Effector memory CD8-positive, alpha-beta T cell (primary cell): ENCODE measurements at regions not wholly inside any gene's neighbourhood (a gene's known extent, or its start where the extent isn't known, plus 50 kb on each side); places are given as distances from the start of the nearest gene placed in this dataset.

Experiments used
- ATAC-seq: fragments of 150-1000 bp; cut with Tn5 transposase; replicated peaks from 2 replicates; pipeline ENCODE4 v1.10.0; 2021; ENCODE audit warnings: mild to moderate bottlenecking, moderate library complexity
- DNase-seq, 3 experiments: peaks; one replicate each; pipeline ENCODE4 v3.0.0; 2021
- H3K27ac Mint-ChIP-seq, 2 donors: one replicate each; pipeline ENCODE4 v1.8.0; 2022; ENCODE audit warnings: mild to moderate bottlenecking in 2 of 2, mixed read lengths in 2 of 2, moderate library complexity in 2 of 2
- H3K27me3 Mint-ChIP-seq, 2 donors: one replicate each; pipeline ENCODE4 v1.8.0; 2022; ENCODE audit warnings: mixed read lengths in 2 of 2
- H3K36me3 Mint-ChIP-seq: one replicate; pipeline ENCODE4 v1.8.0; 2022; ENCODE audit warnings: mild to moderate bottlenecking, moderate library complexity, mixed read lengths; ENCODE audit not compliant: insufficient read depth
- H3K4me1 Mint-ChIP-seq, 2 donors: one replicate each; pipeline ENCODE4 v1.8.0; 2022; ENCODE audit warnings: low read depth in 2 of 2, mixed read lengths in 2 of 2
- H3K4me3 Mint-ChIP-seq, 2 donors: one replicate each; pipeline ENCODE4 v1.8.0; 2022; ENCODE audit warnings: mild to moderate bottlenecking in 2 of 2, mixed read lengths in 2 of 2, moderate library complexity in 2 of 2
- H3K9me3 Mint-ChIP-seq, 2 donors: one replicate each; pipeline ENCODE4 v1.8.0; 2022; ENCODE audit warnings: mixed read lengths in 2 of 2

DNA sequence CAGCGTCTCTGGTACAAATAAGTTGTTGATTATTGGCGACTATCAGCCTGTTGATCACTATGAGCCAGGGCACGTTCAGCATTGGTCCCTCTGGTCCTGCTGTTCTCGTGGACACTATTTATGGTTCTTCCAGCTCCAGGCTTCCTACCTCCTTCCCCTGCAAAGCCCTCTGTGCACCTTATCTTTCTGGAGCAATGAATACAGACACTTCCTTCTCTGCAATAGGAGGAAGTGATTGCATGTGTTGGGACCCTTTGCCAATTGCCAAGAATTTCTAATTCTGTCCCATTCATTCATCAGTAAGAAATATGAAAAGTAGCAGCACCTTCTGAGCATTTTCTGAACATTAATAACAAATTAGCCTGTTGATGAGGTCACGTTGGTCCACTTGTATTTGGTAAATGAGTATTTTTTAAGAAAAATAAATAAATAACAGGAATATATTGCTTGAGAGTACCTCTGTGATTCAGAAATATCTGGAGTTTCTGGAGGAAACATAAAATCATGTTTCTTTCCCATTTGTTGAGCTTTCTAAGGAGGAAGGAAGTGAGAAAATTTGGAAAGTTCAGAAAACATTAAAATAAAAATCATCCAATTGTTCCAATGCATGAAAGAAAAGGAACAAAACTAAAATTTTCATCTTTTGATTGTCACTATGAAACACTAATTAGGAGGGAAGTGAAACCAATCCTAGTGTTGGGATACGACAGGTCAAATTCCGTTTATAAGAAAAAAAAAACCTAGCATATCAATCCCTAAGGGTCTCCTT, 259.1 kb upstream of the KLF6 start:
- H3K27ac Mint-ChIP-seq, result no peak overlapping the region
- ATAC-seq, result no peak
- DNase-seq, result no peak
- H3K36me3 Mint-ChIP-seq, result peaks cover 3% of the 10 kb centered on the region
- H3K4me1 Mint-ChIP-seq, result peaks cover 0 to 1% of the 10 kb centered on the region in 2 donors
- no peaks in the 10 kb centered on the region for H3K27me3 Mint-ChIP-seq
- H3K4me3 Mint-ChIP-seq, result no peak overlapping the region
- peaks cover 0 to 15% of the 10 kb centered on the region in 2 donors for H3K9me3 Mint-ChIP-seq

DNA sequence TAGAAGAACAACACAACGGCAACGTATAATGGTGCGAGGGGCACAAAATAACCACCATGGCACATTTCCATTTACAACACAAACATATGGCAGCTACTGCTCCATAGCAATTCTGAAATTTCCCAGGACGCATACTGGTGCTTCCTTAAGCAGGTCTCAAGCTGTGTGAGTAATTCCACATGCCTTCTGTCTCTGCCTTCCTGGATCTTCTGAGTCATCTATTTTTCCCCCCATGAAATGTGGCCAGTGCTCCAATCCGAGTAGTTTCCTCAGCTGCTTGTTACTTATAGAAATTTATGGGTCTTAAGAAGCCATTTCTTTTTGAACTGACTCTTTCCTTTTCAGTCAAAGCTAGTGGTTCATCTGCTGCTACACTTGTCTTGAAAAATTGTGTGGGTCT, 256.6 kb upstream of the KLF6 start:
- ATAC-seq (no peak), DNase-seq (no peak)
- H3K27me3 Mint-ChIP-seq, result no peaks in the 10 kb centered on the region
- H3K4me3 Mint-ChIP-seq, result no peak overlapping the region
- no peaks in the 10 kb centered on the region for H3K4me1 Mint-ChIP-seq
- peaks cover 3% of the 10 kb centered on the region for H3K36me3 Mint-ChIP-seq
- H3K27ac Mint-ChIP-seq, result no peak overlapping the region
- peaks cover 0 to 15% of the 10 kb centered on the region in 2 donors for H3K9me3 Mint-ChIP-seq

DNA sequence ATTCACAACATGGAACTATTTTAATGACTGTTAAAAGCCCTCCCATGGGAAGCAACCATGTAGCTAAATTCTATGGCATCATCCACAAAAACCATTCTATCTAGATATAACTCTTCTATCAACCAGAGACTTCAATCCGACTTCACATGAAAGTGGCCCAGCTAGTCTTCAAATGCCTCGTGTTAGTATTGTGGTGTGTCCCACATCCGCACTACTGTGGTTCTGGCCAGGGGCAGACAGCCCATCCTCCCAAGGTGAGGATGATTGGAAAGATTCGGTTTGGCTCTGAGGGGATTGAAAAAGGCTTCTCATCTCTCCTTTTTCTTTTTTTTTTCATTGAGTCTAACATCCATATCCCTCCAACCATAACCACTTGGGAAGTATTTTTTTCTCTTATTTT, 253.0 kb upstream of the KLF6 start:
- DNase-seq (no peak), ATAC-seq (peak; percentile 65)
- peak overlapping the region in 1 of 2 donors; percentile 38 for H3K27ac Mint-ChIP-seq
- H3K4me3 Mint-ChIP-seq, result no peak overlapping the region
- no peaks in the 10 kb centered on the region for H3K27me3 Mint-ChIP-seq
- peaks cover 0 to 15% of the 10 kb centered on the region in 2 donors for H3K9me3 Mint-ChIP-seq
- peaks cover 7% of the 10 kb centered on the region for H3K36me3 Mint-ChIP-seq
- H3K4me1 Mint-ChIP-seq, result peaks cover 21 to 23% of the 10 kb centered on the region in 2 donors

DNA sequence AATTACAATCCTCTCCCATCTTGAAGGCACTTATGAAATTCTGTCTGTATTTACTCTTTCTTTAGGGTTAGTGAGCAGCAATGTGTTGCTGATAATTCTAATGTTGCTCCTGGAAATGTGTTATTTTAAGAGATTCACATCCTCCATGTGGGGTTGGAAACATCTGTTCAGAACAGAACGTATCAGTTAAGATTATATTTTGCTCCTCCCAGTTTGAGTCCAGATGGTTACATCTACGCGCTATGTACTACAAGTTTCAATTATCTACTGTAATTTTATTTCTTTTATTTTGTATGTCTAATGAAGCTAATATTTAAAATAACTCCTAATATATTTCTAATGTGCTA, 250.6 kb upstream of the KLF6 start:
- DNase-seq (no peak), ATAC-seq (no peak)
- no peaks in the 10 kb centered on the region for H3K27me3 Mint-ChIP-seq
- H3K4me3 Mint-ChIP-seq, result peak overlapping the region; percentile 63 to 72
- peak overlapping the region; percentile 89 to 90 for H3K27ac Mint-ChIP-seq
- H3K4me1 Mint-ChIP-seq, result peaks cover 24 to 27% of the 10 kb centered on the region in 2 donors
- peaks cover 7% of the 10 kb centered on the region for H3K36me3 Mint-ChIP-seq
- H3K9me3 Mint-ChIP-seq, result no peaks in the 10 kb centered on the region

DNA sequence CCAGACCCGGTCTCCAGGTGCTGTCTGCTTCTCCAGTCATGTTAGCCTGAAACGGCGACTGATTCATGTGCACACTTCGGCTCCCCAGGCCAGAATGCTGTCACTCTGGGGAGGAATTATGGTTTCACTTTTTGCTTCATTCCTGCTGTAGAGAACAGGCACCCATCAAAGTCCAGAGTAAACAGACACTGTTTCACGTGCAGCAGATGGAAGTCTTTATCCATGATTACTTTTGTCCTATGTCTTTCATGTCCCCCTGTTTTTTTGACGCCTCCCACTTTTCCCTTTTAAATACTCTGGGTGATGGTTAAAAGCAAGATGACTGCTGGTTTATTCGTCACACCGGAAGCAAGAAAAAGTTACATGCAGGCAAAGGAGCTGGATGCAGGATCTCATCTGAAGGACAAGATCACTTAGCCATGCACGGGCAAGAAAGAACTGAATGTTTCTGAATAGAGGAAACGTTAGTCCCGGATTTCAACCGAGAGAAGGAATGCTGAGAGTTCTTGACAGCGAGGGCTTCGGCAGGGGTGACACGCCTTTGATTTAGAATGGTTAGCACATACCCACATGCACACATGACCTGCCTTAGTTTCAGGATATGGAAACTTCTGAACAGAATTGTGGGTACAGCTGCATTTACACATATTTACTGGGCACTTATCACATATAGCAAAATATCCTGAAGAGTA, 250.0 kb upstream of the KLF6 start:
- Mint-ChIP-seq H3K4me3 (peak overlapping the region; percentile 63 to 72), H3K36me3 (peaks cover 7% of the 10 kb centered on the region), H3K27me3 (no peaks in the 10 kb centered on the region), H3K4me1 (peaks cover 24 to 27% of the 10 kb centered on the region in 2 donors), H3K9me3 (no peaks in the 10 kb centered on the region), H3K27ac (peak overlapping the region; percentile 89 to 90)
- ATAC-seq (peak; percentile 54), DNase-seq (no peak)

DNA sequence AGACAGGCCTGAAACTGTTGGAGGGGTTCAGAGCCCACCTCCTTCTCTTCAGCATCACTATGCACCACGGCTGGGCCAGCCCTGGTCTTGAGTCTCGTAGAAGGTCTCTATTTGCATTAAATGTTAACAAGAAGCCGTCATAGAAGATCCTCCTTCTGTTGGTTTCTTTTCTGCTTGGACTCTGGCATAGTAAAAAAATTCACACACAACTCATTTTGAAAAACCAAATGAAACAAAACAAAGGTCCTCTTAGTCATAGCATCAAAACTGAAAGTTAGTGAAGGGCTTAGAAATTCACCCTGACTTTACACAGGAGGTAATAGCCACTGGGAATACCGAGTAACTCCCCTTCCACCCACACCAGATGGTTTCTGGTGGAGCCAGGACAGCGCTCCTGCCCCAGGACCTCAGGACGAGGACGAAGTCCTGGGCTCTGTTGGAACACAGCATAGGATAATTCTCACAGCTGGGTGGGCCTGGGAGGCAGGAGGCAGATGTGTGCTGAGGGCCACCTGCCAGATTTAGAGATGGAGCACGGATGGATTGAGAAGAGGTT, 248.4 kb upstream of the KLF6 start:
- peaks cover 4% of the 10 kb centered on the region for H3K36me3 Mint-ChIP-seq
- peak overlapping the region; percentile 89 to 90 for H3K27ac Mint-ChIP-seq
- peak overlapping the region; percentile 54 to 60 for H3K4me3 Mint-ChIP-seq
- DNase-seq (no peak), ATAC-seq (peak; percentile 43)
- H3K4me1 Mint-ChIP-seq, result peaks cover 24 to 27% of the 10 kb centered on the region in 2 donors
- no peaks in the 10 kb centered on the region for H3K27me3 Mint-ChIP-seq
- H3K9me3 Mint-ChIP-seq, result no peaks in the 10 kb centered on the region

DNA sequence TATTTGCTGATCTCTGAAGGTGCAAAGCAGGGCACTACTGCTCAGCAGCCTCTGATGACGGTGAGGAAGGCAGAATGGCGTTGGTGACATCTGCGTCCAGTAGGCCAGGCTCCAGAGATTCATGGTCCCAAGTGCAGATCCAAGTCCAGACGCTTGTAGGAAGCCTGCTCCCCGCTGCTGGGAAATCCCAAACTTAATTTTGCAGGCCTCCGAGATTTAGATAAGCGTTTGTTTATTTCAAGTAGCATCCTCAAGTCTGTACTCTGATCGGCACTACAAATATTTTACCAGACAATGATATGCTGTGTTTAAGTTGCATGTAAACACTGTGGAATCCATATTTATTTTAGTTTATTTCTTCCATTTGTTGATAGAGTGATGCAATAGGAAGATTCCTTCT, 244.9 kb upstream of the KLF6 start:
- peaks cover 16 to 22% of the 10 kb centered on the region in 2 donors for H3K4me1 Mint-ChIP-seq
- no peak overlapping the region for H3K4me3 Mint-ChIP-seq
- H3K36me3 Mint-ChIP-seq, result peaks cover 4% of the 10 kb centered on the region
- DNase-seq (no peak), ATAC-seq (no peak)
- no peaks in the 10 kb centered on the region for H3K9me3 Mint-ChIP-seq
- no peaks in the 10 kb centered on the region for H3K27me3 Mint-ChIP-seq
- no peak overlapping the region for H3K27ac Mint-ChIP-seq

DNA sequence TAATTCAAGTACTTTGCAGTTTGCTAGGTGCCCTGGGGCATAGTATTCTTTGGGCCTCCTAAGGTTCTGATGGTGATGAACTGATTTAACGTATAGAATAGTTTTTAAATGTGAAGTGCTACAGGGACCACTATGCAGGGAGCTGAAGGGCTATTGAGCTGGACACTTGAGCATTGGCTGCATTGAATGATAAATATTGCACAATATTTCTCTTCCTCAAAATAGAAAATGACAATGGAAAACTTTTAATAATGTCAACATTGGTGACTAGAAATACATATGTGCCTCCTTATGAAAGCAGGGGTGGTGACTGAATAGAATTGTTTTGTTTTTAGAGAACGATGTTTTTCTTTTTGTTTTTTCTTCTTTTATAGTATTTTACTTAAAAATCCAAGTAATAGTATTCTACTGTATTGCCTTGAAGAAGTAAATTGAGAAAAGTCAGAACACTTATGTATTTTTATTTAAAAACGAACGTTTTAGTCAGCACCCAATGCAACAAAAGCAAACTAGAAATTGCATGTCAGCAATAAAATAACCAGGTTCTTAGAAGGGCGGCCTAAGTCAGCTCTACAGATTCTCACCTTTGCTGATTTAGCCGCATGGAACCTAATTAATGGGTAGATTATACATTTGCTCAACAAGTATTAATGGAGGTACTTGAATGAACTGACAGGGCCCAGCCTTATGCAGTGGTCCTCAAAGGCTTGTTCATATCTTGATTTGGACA, 244.0 kb upstream of the KLF6 start:
- Mint-ChIP-seq H3K9me3 (no peaks in the 10 kb centered on the region), H3K4me1 (peaks cover 13 to 15% of the 10 kb centered on the region in 2 donors), H3K36me3 (peaks cover 1% of the 10 kb centered on the region), H3K27me3 (no peaks in the 10 kb centered on the region), H3K27ac (no peak overlapping the region), H3K4me3 (no peak overlapping the region)
- ATAC-seq, result no peak
- no peak for DNase-seq

DNA sequence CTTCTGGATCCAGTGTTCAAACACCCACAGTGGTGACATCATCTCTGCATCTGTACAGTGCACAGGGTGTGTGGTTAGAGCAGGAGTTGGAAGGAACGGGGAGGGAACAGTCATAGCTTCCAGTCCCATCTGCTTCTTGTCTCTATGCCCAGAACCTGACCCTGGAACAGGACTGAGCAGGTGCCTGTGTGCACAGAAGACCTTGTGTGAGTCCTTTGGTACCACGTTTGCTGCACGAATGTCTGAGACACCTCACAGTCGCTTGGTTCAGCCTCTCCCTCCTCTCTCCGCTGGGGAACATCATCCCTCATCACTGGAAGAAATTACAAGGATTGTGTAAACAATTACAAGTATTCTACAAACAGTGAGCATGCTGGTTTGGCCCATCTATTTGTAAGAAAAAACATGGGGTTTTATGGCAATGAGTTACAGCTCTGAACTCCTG, 243.0 kb upstream of the KLF6 start:
- Mint-ChIP-seq H3K27ac (no peak overlapping the region), H3K27me3 (no peaks in the 10 kb centered on the region), H3K9me3 (no peaks in the 10 kb centered on the region), H3K36me3 (no peaks in the 10 kb centered on the region), H3K4me1 (peaks cover 4 to 6% of the 10 kb centered on the region in 2 donors), H3K4me3 (no peak overlapping the region)
- DNase-seq (no peak), ATAC-seq (no peak)

DNA sequence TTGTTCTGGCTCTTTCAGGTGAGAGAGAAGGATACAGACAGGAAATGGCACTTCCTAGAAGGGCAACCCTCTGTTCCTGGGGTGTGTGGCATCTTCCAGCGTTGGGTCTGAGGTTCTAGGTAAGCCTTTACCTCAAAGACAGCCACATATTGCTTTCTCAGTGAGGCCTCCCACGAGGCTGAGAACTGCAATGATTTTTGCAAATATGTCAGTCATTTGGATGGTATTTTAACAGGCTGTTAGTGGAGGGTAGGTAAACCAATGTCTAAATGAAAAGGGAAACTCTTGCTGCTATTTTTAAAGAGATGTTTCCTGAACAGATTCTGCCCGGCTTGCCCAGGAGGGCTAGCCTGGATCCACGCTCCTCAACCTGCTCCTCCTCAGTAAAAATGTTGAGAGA, 240.3 kb upstream of the KLF6 start:
- DNase-seq (no peak), ATAC-seq (no peak)
- H3K4me3 Mint-ChIP-seq, result no peak overlapping the region
- H3K36me3 Mint-ChIP-seq, result no peaks in the 10 kb centered on the region
- peaks cover 0 to 1% of the 10 kb centered on the region in 2 donors for H3K9me3 Mint-ChIP-seq
- peaks cover 7 to 12% of the 10 kb centered on the region in 2 donors for H3K4me1 Mint-ChIP-seq
- no peak overlapping the region for H3K27ac Mint-ChIP-seq
- no peaks in the 10 kb centered on the region for H3K27me3 Mint-ChIP-seq

DNA sequence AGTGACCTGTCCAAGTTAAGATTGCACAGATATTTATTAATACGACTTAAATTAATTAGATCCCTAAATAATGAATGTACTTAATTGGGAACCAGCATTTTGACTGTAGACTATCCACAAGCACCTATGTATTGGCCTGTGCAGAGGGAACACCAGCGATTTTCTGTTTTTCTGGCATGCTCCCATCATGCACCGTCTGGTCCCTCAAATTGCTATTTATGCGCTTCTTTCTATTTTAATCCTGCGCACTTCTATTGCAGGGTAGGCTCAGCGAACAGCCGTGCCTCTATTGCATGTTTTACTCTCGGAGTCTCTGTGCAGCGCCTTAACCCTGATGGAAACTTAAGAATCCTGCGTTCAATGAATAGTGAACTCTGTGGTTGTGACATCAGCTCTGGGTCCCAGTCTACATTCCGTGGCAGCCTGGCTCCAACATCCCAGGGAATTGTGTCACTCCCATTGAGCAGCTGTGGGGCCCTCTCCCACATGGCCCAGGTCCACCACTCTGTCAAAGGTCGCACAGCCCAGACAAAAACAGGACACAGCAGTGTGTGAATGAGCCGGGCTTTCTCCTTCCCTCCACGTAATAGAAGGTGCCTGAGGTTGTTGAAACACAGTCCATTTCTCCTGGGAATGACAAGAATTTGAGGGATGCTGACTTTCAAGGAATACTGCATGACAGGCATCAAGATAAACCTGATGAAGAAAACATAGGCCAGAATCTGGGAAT, 239.7 kb upstream of the KLF6 start:
- Mint-ChIP-seq H3K27ac (no peak overlapping the region), H3K4me3 (no peak overlapping the region), H3K4me1 (peaks cover 7 to 12% of the 10 kb centered on the region in 2 donors), H3K27me3 (no peaks in the 10 kb centered on the region), H3K9me3 (peaks cover 0 to 1% of the 10 kb centered on the region in 2 donors), H3K36me3 (no peaks in the 10 kb centered on the region)
- ATAC-seq, result no peak
- no peak for DNase-seq

DNA sequence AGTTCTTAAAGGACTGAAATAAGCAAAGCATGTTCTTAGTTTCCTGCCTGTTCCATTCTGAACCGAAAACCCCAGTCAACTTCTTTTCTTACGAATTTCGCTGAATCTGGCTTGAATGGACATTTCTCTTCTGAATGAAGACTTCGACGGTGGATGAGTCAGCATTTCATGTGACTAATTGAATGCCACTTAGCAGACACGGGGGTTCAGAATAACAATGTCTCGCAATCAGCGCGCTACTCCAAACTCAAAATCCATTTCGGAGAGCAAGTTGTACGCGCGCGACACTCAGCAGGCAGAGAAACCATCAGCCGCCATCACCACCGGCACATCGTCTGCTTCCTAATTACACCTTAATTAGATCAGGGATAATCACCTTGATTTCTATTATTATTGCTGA, 239.0 kb upstream of the KLF6 start:
- DNase-seq (no peak), ATAC-seq (no peak)
- Mint-ChIP-seq H3K4me3 (no peak overlapping the region), H3K27me3 (no peaks in the 10 kb centered on the region), H3K4me1 (peaks cover 7 to 12% of the 10 kb centered on the region in 2 donors), H3K27ac (no peak overlapping the region), H3K36me3 (no peaks in the 10 kb centered on the region), H3K9me3 (peaks cover 0 to 1% of the 10 kb centered on the region in 2 donors)

DNA sequence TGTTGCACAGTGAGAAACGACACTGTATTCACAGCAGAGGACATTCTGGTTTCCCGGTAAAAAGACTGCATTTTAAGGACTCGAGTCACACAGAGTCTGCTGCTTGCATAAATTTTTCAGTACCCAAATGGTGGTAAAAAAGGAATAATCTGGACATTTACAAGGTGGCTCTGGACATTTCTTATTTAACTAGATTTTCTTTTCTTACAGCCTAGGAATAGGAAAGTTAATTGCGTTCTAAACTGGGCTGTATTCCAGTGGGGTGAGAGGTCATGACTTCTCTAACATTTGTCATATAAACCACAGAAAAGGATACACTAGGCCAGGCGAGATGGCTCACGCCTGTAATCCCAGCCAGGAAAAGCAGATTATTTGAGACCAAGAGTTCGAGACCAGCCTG, 237.5 kb upstream of the KLF6 start:
- DNase-seq (no peak), ATAC-seq (no peak)
- H3K27ac Mint-ChIP-seq, result no peak overlapping the region
- no peak overlapping the region for H3K4me3 Mint-ChIP-seq
- no peaks in the 10 kb centered on the region for H3K27me3 Mint-ChIP-seq
- H3K36me3 Mint-ChIP-seq, result no peaks in the 10 kb centered on the region
- H3K4me1 Mint-ChIP-seq, result peaks cover 11 to 17% of the 10 kb centered on the region in 2 donors
- peaks cover 0 to 1% of the 10 kb centered on the region in 2 donors for H3K9me3 Mint-ChIP-seq
